Esophagus squamous epithelium (tissue), 5 donors: ENCODE measurements at regions not wholly inside any gene's neighbourhood (a gene's known extent, or its start where the extent isn't known, plus 50 kb on each side); places are given as distances from the start of the nearest gene placed in this dataset.

Experiments used
- DNase-seq: peaks from one replicate; lab custom pipeline; 2025; lab: John Stamatoyannopoulos, UW
- H3K27ac ChIP-seq, 4 donors: fragments of 200-600 bp; sonication (generic); one replicate each; pipeline ENCODE4 v1.5.1; 2016 to 2019; ENCODE audit warnings: mild to moderate bottlenecking in 1 of 4
- H3K27me3 ChIP-seq, 4 donors: fragments of 200-600 bp; sonication (generic); 1 replicate in 3 of 4; 2 replicates in 1 of 4; pipeline versions ENCODE4 v1.5.1 to v1.6.0; 2017 to 2021; ENCODE audit warnings: antibody characterized with exemption in 1 of 4
- H3K36me3 ChIP-seq, 3 donors: fragments of 200-600 bp; sonication (generic); one replicate each; pipeline ENCODE4 v1.5.1; 2016 to 2019
- H3K4me1 ChIP-seq, 3 donors: fragments of 200-600 bp; sonication (generic); one replicate each; pipeline ENCODE4 v1.5.1; 2017 to 2019
- H3K4me3 ChIP-seq, 4 donors: fragments of 200-600 bp; sonication (generic); 1 replicate in 3 of 4; 2 replicates in 1 of 4; pipeline ENCODE4 v1.5.1; 2016 to 2019; ENCODE audit warnings: mild to moderate bottlenecking in 2 of 4, moderate library complexity in 1 of 4
- H3K9me3 ChIP-seq, 3 donors: fragments of 200-600 bp; sonication (generic); one replicate each; pipeline ENCODE4 v1.5.1; 2016 to 2019
- POLR2A ChIP-seq, 4 donors: fragments of 450-650 bp; IDR thresholded peaks; one replicate each; pipeline ENCODE4 v1.6.1; 2017; ENCODE audit warnings: antibody characterized with exemption in 4 of 4, mild to moderate bottlenecking in 4 of 4, moderate library complexity in 3 of 4
- WGBS, 2 donors: methylation state at CpG; one replicate each; pipeline ENCODE4 v1.1.5; 2018; 5-methylcytosine and 5-hydroxymethylcytosine counted together
- intact Hi-C: fragments of 100-400 bp; cut with DNase I; formaldehyde crosslinking; loops from one replicate; pipeline ENCODE4 v1.15.0; 2022
- TF ChIP-seq, protein P1 (sequence below), 6 experiments: fragments of 450-650 bp in 4 of 6; fragments of 200-600 bp in 2 of 6; sonication (generic) in 2 of 6; IDR thresholded peaks; one replicate each; pipeline ENCODE4 v1.5.1; 2016 to 2019; ENCODE audit warnings: antibody characterized with exemption in 6 of 6, mild to moderate bottlenecking in 4 of 6, moderate library complexity in 4 of 6
- donor health status: DM: yes; HTN: yes; CAD: no.

DNA sequence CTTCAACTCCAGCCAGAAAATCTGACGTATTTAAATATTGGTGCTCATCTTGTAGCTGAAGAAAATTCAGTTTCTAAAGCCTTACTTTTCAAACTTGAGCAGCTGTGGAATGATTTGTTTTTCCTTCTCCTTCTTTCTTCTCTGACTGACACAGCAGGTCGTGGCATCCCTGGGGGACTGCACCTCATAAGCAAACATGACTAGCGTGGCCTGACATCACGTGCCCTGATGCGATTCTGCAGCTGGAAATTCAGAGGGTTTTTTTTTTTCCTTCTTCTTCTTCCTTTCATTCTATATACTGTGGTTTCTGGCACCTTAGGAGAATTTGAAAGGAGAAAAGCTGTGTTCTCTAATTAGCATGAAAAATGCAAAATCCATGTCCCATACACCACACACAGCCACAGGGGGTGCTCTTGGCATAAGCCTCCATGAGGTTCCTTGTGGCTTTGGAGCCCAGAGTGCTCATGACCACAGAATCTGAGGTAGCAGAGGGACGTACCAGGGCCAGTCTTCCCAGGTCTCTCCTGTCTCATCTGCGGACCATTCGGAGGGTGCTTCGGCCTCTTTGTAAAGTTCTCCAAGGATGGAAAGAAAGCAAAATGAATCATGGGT lies 258.5 kb upstream of the CDH4 start:
- H3K9me3 ChIP-seq = no peaks in the 10 kb centered on the region
- H3K4me1 ChIP-seq = no peaks in the 10 kb centered on the region
- H3K36me3 ChIP-seq = no peaks in the 10 kb centered on the region
- no peak for DNase-seq
- intact Hi-C loops = no loop called here
- WGBS, 2 donors = 37 to 48% methylated on average over 7 to 9 of the region's 9 CpGs
- H3K27ac ChIP-seq = no peak overlapping the region
- no peak overlapping the region for H3K4me3 ChIP-seq
- H3K27me3 ChIP-seq = peaks cover 0 to 6% (median 0%) of the 10 kb centered on the region in 4 donors
- TF ChIP-seq POLR2A (IDR thresholded peaks at IDR 0.05) = no peak
- TF ChIP-seq, protein P1, sequence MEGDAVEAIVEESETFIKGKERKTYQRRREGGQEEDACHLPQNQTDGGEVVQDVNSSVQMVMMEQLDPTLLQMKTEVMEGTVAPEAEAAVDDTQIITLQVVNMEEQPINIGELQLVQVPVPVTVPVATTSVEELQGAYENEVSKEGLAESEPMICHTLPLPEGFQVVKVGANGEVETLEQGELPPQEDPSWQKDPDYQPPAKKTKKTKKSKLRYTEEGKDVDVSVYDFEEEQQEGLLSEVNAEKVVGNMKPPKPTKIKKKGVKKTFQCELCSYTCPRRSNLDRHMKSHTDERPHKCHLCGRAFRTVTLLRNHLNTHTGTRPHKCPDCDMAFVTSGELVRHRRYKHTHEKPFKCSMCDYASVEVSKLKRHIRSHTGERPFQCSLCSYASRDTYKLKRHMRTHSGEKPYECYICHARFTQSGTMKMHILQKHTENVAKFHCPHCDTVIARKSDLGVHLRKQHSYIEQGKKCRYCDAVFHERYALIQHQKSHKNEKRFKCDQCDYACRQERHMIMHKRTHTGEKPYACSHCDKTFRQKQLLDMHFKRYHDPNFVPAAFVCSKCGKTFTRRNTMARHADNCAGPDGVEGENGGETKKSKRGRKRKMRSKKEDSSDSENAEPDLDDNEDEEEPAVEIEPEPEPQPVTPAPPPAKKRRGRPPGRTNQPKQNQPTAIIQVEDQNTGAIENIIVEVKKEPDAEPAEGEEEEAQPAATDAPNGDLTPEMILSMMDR (IDR thresholded peaks at IDR 0.05) = no peak

DNA sequence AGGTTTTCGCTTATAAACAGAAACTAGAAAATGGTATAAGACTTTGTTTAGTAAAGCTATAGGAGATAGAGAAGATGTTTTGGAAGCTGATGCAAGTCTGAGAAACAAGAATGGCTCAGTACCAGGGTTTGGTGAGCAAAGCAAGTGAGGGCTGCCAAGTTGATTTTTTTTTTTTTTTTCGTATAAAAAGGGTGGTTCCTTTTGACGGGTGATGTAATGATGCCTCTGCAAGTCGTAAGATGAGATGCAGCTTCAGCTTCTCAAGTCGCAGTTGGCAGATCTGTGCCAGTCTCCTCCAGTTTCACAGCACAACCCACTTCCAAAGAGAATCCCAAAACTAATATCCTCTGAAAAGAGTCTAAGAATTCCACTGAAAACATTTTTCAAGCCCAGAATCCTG lies 252.8 kb upstream of the CDH4 start:
- WGBS, 2 donors = 58 to 69% methylated on average over 5 of the region's 5 CpGs
- intact Hi-C loops = no loop called here
- Histone ChIP-seq H3K36me3 (no peaks in the 10 kb centered on the region), H3K9me3 (no peaks in the 10 kb centered on the region), H3K4me3 (no peak overlapping the region), H3K4me1 (no peaks in the 10 kb centered on the region), H3K27ac (no peak overlapping the region), H3K27me3 (peaks cover 0 to 6% (median 0%) of the 10 kb centered on the region in 4 donors)
- DNase-seq = no peak
- no peak for TF ChIP-seq POLR2A (IDR thresholded peaks at IDR 0.05)

DNA sequence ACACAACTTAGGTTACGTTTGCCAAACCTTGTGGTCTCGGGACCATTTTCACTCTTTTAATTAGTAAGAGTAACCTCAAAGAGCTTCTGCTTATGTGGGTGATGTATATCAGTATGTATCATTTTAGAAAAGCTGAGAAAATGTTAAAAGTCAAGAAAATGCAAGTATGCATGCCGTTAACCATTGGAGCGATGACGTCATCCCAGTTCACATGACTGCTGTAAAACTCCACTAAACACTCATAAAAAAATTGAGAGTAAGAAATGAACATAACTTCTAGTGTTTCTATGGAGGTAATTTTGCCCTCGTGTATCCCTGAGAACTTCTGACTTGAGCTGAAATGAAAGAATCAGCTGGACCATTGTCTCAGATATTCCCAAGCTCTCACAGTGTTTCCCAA lies 250.0 kb upstream of the CDH4 start:
- no peaks in the 10 kb centered on the region for H3K27me3 ChIP-seq
- H3K4me3 ChIP-seq = no peak overlapping the region
- TF ChIP-seq, protein P1 (IDR thresholded peaks at IDR 0.05) = no peak
- TF ChIP-seq POLR2A (IDR thresholded peaks at IDR 0.05) = no peak
- no peaks in the 10 kb centered on the region for H3K9me3 ChIP-seq
- no peaks in the 10 kb centered on the region for H3K36me3 ChIP-seq
- H3K4me1 ChIP-seq = no peaks in the 10 kb centered on the region
- WGBS, 2 donors = 72 to 79% methylated on average over 6 of the region's 6 CpGs
- no peak for DNase-seq
- no peak overlapping the region for H3K27ac ChIP-seq
- intact Hi-C loops = no loop called here

DNA sequence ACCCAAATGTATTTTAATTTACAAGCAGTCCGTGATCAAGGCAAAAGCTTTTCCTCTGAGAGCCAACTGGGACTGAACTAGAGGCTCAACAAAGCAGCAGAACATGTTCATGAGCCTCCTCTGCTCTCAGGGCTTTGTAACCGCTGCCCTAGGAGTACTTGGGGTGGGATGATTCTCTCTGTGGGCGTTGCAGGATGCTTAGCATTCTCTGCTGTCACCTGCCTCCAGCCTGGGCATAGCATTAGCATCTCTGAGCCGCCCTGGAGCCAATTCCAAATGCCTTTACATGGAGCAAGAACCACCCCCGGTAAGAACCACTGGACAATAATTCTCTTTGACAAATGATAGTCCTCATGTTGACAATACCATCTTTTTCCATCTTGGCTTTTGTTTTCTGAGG lies 237.6 kb upstream of the CDH4 start:
- Histone ChIP-seq H3K27ac (no peak overlapping the region), H3K36me3 (no peaks in the 10 kb centered on the region), H3K4me1 (no peaks in the 10 kb centered on the region), H3K27me3 (no peaks in the 10 kb centered on the region), H3K9me3 (peaks cover 0 to 5% (median 0%) of the 10 kb centered on the region in 3 donors), H3K4me3 (no peak overlapping the region)
- intact Hi-C loops = no loop called here
- TF ChIP-seq POLR2A (IDR thresholded peaks at IDR 0.05) = no peak
- DNase-seq = no peak
- 17 to 31% methylated on average over 5 of the region's 5 CpGs for WGBS, 2 donors

DNA sequence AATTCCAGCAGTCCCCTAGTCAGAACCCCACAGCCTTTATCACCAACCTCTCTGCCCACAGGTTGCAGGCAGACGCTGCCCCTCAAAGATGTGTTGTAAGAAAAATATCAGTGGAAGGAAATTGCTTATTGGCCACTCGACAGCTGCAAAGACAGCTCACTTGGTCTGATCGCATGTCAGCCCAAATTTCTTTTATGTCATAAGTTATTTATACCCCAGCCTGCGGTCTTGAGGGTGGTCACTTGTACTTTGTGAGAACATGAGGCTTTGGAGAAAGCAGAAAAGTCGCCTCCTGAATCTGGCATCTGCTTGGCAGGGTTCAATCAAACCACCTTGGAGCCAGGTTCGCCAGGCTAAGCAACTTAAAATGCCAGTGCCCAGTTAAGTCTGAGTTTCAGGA lies 236.5 kb upstream of the CDH4 start:
- Histone ChIP-seq H3K27ac (no peak overlapping the region), H3K27me3 (no peaks in the 10 kb centered on the region), H3K4me1 (no peaks in the 10 kb centered on the region), H3K9me3 (peaks cover 0 to 6% (median 0%) of the 10 kb centered on the region in 3 donors), H3K36me3 (no peaks in the 10 kb centered on the region), H3K4me3 (no peak overlapping the region)
- DNase-seq = no peak
- TF ChIP-seq POLR2A (IDR thresholded peaks at IDR 0.05) = no peak
- TF ChIP-seq, protein P1 (IDR thresholded peaks at IDR 0.05) = no peak
- WGBS, 2 donors = 42 to 61% methylated on average over 4 to 6 of the region's 6 CpGs
- intact Hi-C loops = no loop called here

DNA sequence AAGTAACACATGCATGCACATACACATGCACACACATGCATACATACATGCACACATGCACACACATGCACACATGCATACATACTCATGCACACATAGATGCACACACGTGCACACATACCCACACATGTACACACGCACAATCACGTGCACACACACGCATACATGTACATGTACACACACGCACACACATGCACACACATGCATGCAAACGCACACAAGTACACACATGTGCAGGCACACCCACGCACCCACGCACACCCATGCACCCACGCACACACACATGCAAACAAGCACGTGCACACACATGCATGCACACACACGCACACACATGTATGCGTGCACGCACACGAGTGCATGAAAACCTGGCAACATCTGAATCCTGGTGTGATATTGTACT lies 232.7 kb upstream of the CDH4 start:
- H3K27ac ChIP-seq = no peak overlapping the region
- no peaks in the 10 kb centered on the region for H3K4me1 ChIP-seq
- H3K9me3 ChIP-seq = peaks cover 0 to 6% (median 0%) of the 10 kb centered on the region in 3 donors
- no peaks in the 10 kb centered on the region for H3K27me3 ChIP-seq
- intact Hi-C loops = no loop called here
- H3K36me3 ChIP-seq = no peaks in the 10 kb centered on the region
- DNase-seq = no peak
- 88 to 93% methylated on average over 14 of the region's 14 CpGs for WGBS, 2 donors
- no peak for TF ChIP-seq POLR2A (IDR thresholded peaks at IDR 0.05)
- TF ChIP-seq, protein P1 (IDR thresholded peaks at IDR 0.05) = no peak
- no peak overlapping the region for H3K4me3 ChIP-seq
